ENCODE measurements at regions not wholly inside any gene's neighbourhood (a gene's known extent, or its start where the extent isn't known, plus 50 kb on each side); places are given as distances from the start of the nearest gene placed in this dataset.

GRCh38 chr12:125299840-125300239 is 234.6 kb downstream of the AACS start:
- no peaks in the 10 kb centered on the region for H3K9me3 ChIP-seq (ENCODE audit: control insufficient read depth in 1 of 2, low read length in 2 of 2)
- H3K27ac ChIP-seq (ENCODE audit: low read depth, low read length) = no peak overlapping the region
- no peaks in the 10 kb centered on the region for H3K27me3 ChIP-seq (ENCODE audit: control insufficient read depth in 1 of 2, insufficient read depth in 2 of 2, low read length in 2 of 2)
- no peak overlapping the region for H3K4me3 ChIP-seq (ENCODE audit: low read depth in 1 of 2, low read length in 2 of 2)
- H3K4me1 ChIP-seq (ENCODE audit: control insufficient read depth in 1 of 2, insufficient read depth in 2 of 2, low read length in 2 of 2) = no peaks in the 10 kb centered on the region
- H3K9ac ChIP-seq (ENCODE audit: low read depth in 1 of 2, low read length in 2 of 2) = no peak overlapping the region
- no peaks in the 10 kb centered on the region for H3K36me3 ChIP-seq (ENCODE audit: control insufficient read depth in 1 of 2, insufficient read depth in 2 of 2, low read length in 2 of 2)

DNA sequence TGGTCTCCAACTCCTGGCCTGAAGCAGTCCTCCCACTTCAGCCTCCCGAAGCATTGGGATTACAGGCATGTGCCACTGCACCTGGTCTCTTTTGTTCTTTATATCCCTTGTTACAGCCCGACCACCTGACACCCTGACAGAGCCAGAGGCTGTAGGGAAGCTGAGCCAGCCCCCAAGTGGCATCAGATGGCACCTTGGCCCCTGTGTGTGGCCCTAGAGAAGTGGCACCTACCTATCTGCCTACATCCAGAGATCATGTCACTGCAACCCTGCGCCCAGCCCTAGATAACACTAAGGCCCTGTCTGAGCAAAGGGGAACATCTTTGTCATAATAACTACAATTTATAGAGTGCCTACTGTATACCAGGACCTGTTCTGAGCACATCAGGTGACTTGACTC is 235.0 kb downstream of the AACS start:
- Histone ChIP-seq H3K4me1 (ENCODE audit: control insufficient read depth in 1 of 2, insufficient read depth in 2 of 2, low read length in 2 of 2) (no peaks in the 10 kb centered on the region), H3K4me3 (ENCODE audit: low read depth in 1 of 2, low read length in 2 of 2) (no peak overlapping the region), H3K27ac (ENCODE audit: low read depth, low read length) (no peak overlapping the region), H3K27me3 (ENCODE audit: control insufficient read depth in 1 of 2, insufficient read depth in 2 of 2, low read length in 2 of 2) (no peaks in the 10 kb centered on the region), H3K9ac (ENCODE audit: low read depth in 1 of 2, low read length in 2 of 2) (no peak overlapping the region), H3K36me3 (ENCODE audit: control insufficient read depth in 1 of 2, insufficient read depth in 2 of 2, low read length in 2 of 2) (no peaks in the 10 kb centered on the region), H3K9me3 (ENCODE audit: control insufficient read depth in 1 of 2, low read length in 2 of 2) (no peaks in the 10 kb centered on the region)

- Histone ChIP-seq H3K36me3 (ENCODE audit: control insufficient read depth in 1 of 2, insufficient read depth in 2 of 2, low read length in 2 of 2) (no peaks in the 10 kb centered on the region), H3K9me3 (ENCODE audit: control insufficient read depth in 1 of 2, low read length in 2 of 2) (no peaks in the 10 kb centered on the region), H3K27ac (ENCODE audit: low read depth, low read length) (no peak overlapping the region), H3K9ac (ENCODE audit: low read depth in 1 of 2, low read length in 2 of 2) (no peak overlapping the region), H3K27me3 (ENCODE audit: control insufficient read depth in 1 of 2, insufficient read depth in 2 of 2, low read length in 2 of 2) (no peaks in the 10 kb centered on the region), H3K4me1 (ENCODE audit: control insufficient read depth in 1 of 2, insufficient read depth in 2 of 2, low read length in 2 of 2) (no peaks in the 10 kb centered on the region), H3K4me3 (ENCODE audit: low read depth in 1 of 2, low read length in 2 of 2) (no peak overlapping the region)
These were observed 238.1 kb downstream of the AACS start for GRCh38 chr12:125303337-125303736.

GRCh38 chr12:125304029-125304428 is 238.8 kb downstream of the AACS start:
- Histone ChIP-seq H3K27me3 (ENCODE audit: control insufficient read depth in 1 of 2, insufficient read depth in 2 of 2, low read length in 2 of 2) (no peaks in the 10 kb centered on the region), H3K4me1 (ENCODE audit: control insufficient read depth in 1 of 2, insufficient read depth in 2 of 2, low read length in 2 of 2) (no peaks in the 10 kb centered on the region), H3K9ac (ENCODE audit: low read depth in 1 of 2, low read length in 2 of 2) (no peak overlapping the region), H3K36me3 (ENCODE audit: control insufficient read depth in 1 of 2, insufficient read depth in 2 of 2, low read length in 2 of 2) (no peaks in the 10 kb centered on the region), H3K9me3 (ENCODE audit: control insufficient read depth in 1 of 2, low read length in 2 of 2) (no peaks in the 10 kb centered on the region), H3K27ac (ENCODE audit: low read depth, low read length) (no peak overlapping the region), H3K4me3 (ENCODE audit: low read depth in 1 of 2, low read length in 2 of 2) (no peak overlapping the region)

DNA sequence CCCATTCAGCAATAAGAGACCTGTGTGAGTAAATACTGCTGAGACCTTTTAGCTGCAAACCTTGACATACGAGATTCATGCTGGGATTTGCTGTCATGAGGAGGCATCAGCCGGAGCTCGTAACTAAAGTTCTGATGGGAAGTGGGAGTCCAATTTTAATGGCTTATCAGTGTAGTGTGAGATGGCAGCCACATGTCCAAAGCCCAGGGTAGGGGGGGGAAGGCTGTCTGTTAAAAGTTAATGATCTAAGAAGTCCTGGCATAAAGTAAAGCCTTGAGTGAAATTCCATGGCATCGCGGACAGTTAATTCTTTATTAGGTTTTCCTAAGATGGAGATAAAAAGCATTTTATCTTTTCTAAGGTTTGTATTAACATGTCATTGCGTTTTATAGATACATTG is 240.0 kb downstream of the AACS start:
- Histone ChIP-seq H3K27me3 (ENCODE audit: control insufficient read depth in 1 of 2, insufficient read depth in 2 of 2, low read length in 2 of 2) (no peaks in the 10 kb centered on the region), H3K9me3 (ENCODE audit: control insufficient read depth in 1 of 2, low read length in 2 of 2) (no peaks in the 10 kb centered on the region), H3K4me3 (ENCODE audit: low read depth in 1 of 2, low read length in 2 of 2) (no peak overlapping the region)

GRCh38 chr12:125310461-125310860 is 245.2 kb downstream of the AACS start:
- Histone ChIP-seq H3K27me3 (ENCODE audit: control insufficient read depth in 1 of 2, insufficient read depth in 2 of 2, low read length in 2 of 2) (no peaks in the 10 kb centered on the region), H3K36me3 (ENCODE audit: control insufficient read depth in 1 of 2, insufficient read depth in 2 of 2, low read length in 2 of 2) (no peaks in the 10 kb centered on the region), H3K9ac (ENCODE audit: low read depth in 1 of 2, low read length in 2 of 2) (no peak overlapping the region), H3K9me3 (ENCODE audit: control insufficient read depth in 1 of 2, low read length in 2 of 2) (no peaks in the 10 kb centered on the region), H3K4me1 (ENCODE audit: control insufficient read depth in 1 of 2, insufficient read depth in 2 of 2, low read length in 2 of 2) (no peaks in the 10 kb centered on the region), H3K27ac (ENCODE audit: low read depth, low read length) (no peak overlapping the region), H3K4me3 (ENCODE audit: low read depth in 1 of 2, low read length in 2 of 2) (no peak overlapping the region)

More for the DNA sequence above, 240.0 kb downstream of the AACS start:
- H3K27ac ChIP-seq (ENCODE audit: low read depth, low read length) = no peak overlapping the region
- H3K36me3 ChIP-seq (ENCODE audit: control insufficient read depth in 1 of 2, insufficient read depth in 2 of 2, low read length in 2 of 2) = no peaks in the 10 kb centered on the region
- no peak overlapping the region for H3K9ac ChIP-seq (ENCODE audit: low read depth in 1 of 2, low read length in 2 of 2)
- H3K4me1 ChIP-seq (ENCODE audit: control insufficient read depth in 1 of 2, insufficient read depth in 2 of 2, low read length in 2 of 2) = no peaks in the 10 kb centered on the region

DNA sequence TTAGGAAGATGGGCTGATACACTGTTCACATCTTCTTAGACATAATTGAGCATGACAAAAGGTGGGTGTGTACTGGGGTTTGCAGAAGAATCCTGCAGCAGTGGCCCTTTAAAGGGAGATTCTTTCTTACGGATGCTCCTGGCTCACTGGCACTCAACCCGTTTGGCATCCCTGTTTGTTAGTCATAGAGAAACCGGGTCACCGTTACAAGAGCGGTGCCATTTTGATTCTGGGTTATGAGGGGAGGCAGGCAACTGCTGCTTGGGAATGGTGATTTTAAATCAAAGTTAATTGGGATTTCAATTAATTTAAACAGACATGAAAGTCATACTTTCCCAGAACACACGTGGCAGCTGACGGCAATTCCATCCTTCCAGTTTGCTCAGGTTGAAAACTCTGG is 245.8 kb downstream of the AACS start:
- no peak overlapping the region for H3K4me3 ChIP-seq (ENCODE audit: low read depth in 1 of 2, low read length in 2 of 2)
- H3K9ac ChIP-seq (ENCODE audit: low read depth in 1 of 2, low read length in 2 of 2) = no peak overlapping the region
- no peaks in the 10 kb centered on the region for H3K36me3 ChIP-seq (ENCODE audit: control insufficient read depth in 1 of 2, insufficient read depth in 2 of 2, low read length in 2 of 2)
- no peak overlapping the region for H3K27ac ChIP-seq (ENCODE audit: low read depth, low read length)
- H3K27me3 ChIP-seq (ENCODE audit: control insufficient read depth in 1 of 2, insufficient read depth in 2 of 2, low read length in 2 of 2) = no peaks in the 10 kb centered on the region
- no peaks in the 10 kb centered on the region for H3K4me1 ChIP-seq (ENCODE audit: control insufficient read depth in 1 of 2, insufficient read depth in 2 of 2, low read length in 2 of 2)
- H3K9me3 ChIP-seq (ENCODE audit: control insufficient read depth in 1 of 2, low read length in 2 of 2) = no peaks in the 10 kb centered on the region

GRCh38 chr12:125312471-125312870 is 247.2 kb downstream of the AACS start:
- Histone ChIP-seq H3K27ac (ENCODE audit: low read depth, low read length) (no peak overlapping the region), H3K27me3 (ENCODE audit: control insufficient read depth in 1 of 2, insufficient read depth in 2 of 2, low read length in 2 of 2) (no peaks in the 10 kb centered on the region), H3K9ac (ENCODE audit: low read depth in 1 of 2, low read length in 2 of 2) (no peak overlapping the region), H3K4me1 (ENCODE audit: control insufficient read depth in 1 of 2, insufficient read depth in 2 of 2, low read length in 2 of 2) (no peaks in the 10 kb centered on the region), H3K36me3 (ENCODE audit: control insufficient read depth in 1 of 2, insufficient read depth in 2 of 2, low read length in 2 of 2) (no peaks in the 10 kb centered on the region), H3K9me3 (ENCODE audit: control insufficient read depth in 1 of 2, low read length in 2 of 2) (no peaks in the 10 kb centered on the region), H3K4me3 (ENCODE audit: low read depth in 1 of 2, low read length in 2 of 2) (no peak overlapping the region)

DNA sequence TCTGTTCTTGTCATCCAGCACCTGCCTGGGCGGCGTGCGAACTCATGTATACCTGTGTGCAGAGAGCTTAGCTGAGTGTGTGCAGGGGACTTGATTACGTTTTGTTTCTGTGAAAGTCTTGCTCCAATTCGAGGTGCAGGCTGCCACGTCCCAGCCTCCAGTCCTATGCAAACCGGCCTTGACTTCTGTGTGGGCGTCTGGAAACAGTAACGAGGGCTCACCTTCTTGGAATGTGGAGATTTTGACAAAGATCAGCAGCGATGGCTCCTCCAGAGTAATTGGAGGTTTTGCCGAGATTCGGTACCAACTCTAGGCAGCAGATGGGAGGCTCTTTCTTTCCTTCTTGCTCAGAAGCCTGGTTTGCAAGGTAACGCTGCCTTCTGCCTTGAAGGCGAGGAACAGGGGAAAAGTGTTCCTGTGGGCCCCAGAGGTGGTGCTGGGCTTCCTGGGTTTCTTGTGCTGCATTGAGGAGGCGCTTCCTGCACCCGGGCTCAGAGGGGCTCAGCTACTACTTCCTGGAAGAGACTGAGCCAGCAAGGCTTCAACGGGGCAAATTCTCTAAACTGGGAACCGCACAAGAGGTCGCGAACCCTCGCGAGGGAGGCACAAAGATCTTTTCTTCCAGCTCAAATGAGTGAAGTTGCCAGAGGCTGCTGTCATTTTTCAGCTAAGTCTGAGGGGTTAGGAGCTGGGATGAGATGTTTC is 249.0 kb downstream of the AACS start:
- Histone ChIP-seq H3K36me3 (ENCODE audit: control insufficient read depth in 1 of 2, insufficient read depth in 2 of 2, low read length in 2 of 2) (no peaks in the 10 kb centered on the region), H3K4me1 (ENCODE audit: control insufficient read depth in 1 of 2, insufficient read depth in 2 of 2, low read length in 2 of 2) (no peaks in the 10 kb centered on the region), H3K27me3 (ENCODE audit: control insufficient read depth in 1 of 2, insufficient read depth in 2 of 2, low read length in 2 of 2) (no peaks in the 10 kb centered on the region), H3K9me3 (ENCODE audit: control insufficient read depth in 1 of 2, low read length in 2 of 2) (no peaks in the 10 kb centered on the region), H3K27ac (ENCODE audit: low read depth, low read length) (no peak overlapping the region), H3K9ac (ENCODE audit: low read depth in 1 of 2, low read length in 2 of 2) (no peak overlapping the region), H3K4me3 (ENCODE audit: low read depth in 1 of 2, low read length in 2 of 2) (no peak overlapping the region)

- Histone ChIP-seq H3K4me1 (ENCODE audit: control insufficient read depth in 1 of 2, insufficient read depth in 2 of 2, low read length in 2 of 2) (no peaks in the 10 kb centered on the region), H3K36me3 (ENCODE audit: control insufficient read depth in 1 of 2, insufficient read depth in 2 of 2, low read length in 2 of 2) (no peaks in the 10 kb centered on the region), H3K4me3 (ENCODE audit: low read depth in 1 of 2, low read length in 2 of 2) (no peak overlapping the region), H3K27me3 (ENCODE audit: control insufficient read depth in 1 of 2, insufficient read depth in 2 of 2, low read length in 2 of 2) (no peaks in the 10 kb centered on the region), H3K9me3 (ENCODE audit: control insufficient read depth in 1 of 2, low read length in 2 of 2) (no peaks in the 10 kb centered on the region), H3K9ac (ENCODE audit: low read depth in 1 of 2, low read length in 2 of 2) (no peak overlapping the region), H3K27ac (ENCODE audit: low read depth, low read length) (no peak overlapping the region)
These were observed 250.5 kb downstream of the AACS start for GRCh38 chr12:125315771-125316170.

- H3K27me3 ChIP-seq (ENCODE audit: control insufficient read depth in 1 of 2, insufficient read depth in 2 of 2, low read length in 2 of 2) = no peaks in the 10 kb centered on the region
- no peaks in the 10 kb centered on the region for H3K36me3 ChIP-seq (ENCODE audit: control insufficient read depth in 1 of 2, insufficient read depth in 2 of 2, low read length in 2 of 2)
- no peak overlapping the region for H3K9ac ChIP-seq (ENCODE audit: low read depth in 1 of 2, low read length in 2 of 2)
- H3K9me3 ChIP-seq (ENCODE audit: control insufficient read depth in 1 of 2, low read length in 2 of 2) = no peaks in the 10 kb centered on the region
- no peaks in the 10 kb centered on the region for H3K4me1 ChIP-seq (ENCODE audit: control insufficient read depth in 1 of 2, insufficient read depth in 2 of 2, low read length in 2 of 2)
- no peak overlapping the region for H3K4me3 ChIP-seq (ENCODE audit: low read depth in 1 of 2, low read length in 2 of 2)
- no peak overlapping the region for H3K27ac ChIP-seq (ENCODE audit: low read depth, low read length)
These were observed 254.9 kb downstream of the AACS start for GRCh38 chr12:125320177-125320576.
